GM12878 (cell line): ENCODE measurements at regions not wholly inside any gene's neighbourhood (a gene's known extent, or its start where the extent isn't known, plus 50 kb on each side); places are given as distances from the start of the nearest gene placed in this dataset.

Experiments used
- ATAC-seq: fragments of 200-7000 bp; cut with Tn5 transposase; 3 replicates; pipeline ENCODE4 v1.9.1; 2020; ENCODE audit warnings: mild to moderate bottlenecking, moderate library complexity
- BruUV-seq: library from RNA; stranded (reverse); fragments of 400-500 nt; replicated peaks from 2 replicates; lab custom pipeline; 2021; lab: Mats Ljungman, UMichigan
- CTCF ChIA-PET: fragments of 300-600 bp; sonication (Branson Sonifier 250); formaldehyde crosslinking; extraction: SDS; loops from one replicate; lab custom pipeline; 2021; ENCODE audit warnings: inconsistent platforms; lab: Yijun Ruan, JAX
- POLR2A ChIA-PET: fragments of 350-600 bp; formaldehyde crosslinking; extraction: SDS; loops from one replicate; lab custom pipeline; 2021; ENCODE audit warnings: inconsistent platforms; lab: Charles Lee
- RAD21 ChIA-PET: fragments of 300-600 bp; sonication (Branson Sonifier 250); formaldehyde crosslinking; loops from one replicate; lab custom pipeline; 2023; ENCODE audit warnings: antibody characterized with exemption; ENCODE audit not compliant: unreplicated experiment; lab: Charles Lee
- SMC1A ChIA-PET: fragments of 300-600 bp; sonication (Branson Sonifier 250); formaldehyde crosslinking; loops from one replicate; lab custom pipeline; 2023; ENCODE audit not compliant: unreplicated experiment, uncharacterized antibody; lab: Charles Lee
- DNase-seq: peaks from one replicate; pipeline ENCODE4 v3.0.0-alpha.2; 2011; ENCODE audit warnings: low read depth, low spot score
- FAIRE-seq: peaks from 3 replicates; lab custom pipeline; 2011; peaks lifted over from hg19 to GRCh38; lab: Jason Lieb, UNC
- H2AFZ ChIP-seq: 2 replicates; pipeline ENCODE4 v1.6.0; 2011; ENCODE audit warnings: low read depth, low read length, control low read depth; ENCODE audit not compliant: control insufficient read depth
- H3K27ac ChIP-seq: 2 replicates; pipeline ENCODE4 v1.5.1; 2011; ENCODE audit warnings: control low read depth; ENCODE audit not compliant: control insufficient read depth, insufficient read depth
- H3K27me3 ChIP-seq, 2 experiments: replicated peaks in 1 of 2; 2 replicates each; pipeline versions ENCODE4 v1.6.0 to v1.6.1; 2011; ENCODE audit warnings: low read length in 1 of 2; ENCODE audit not compliant: control insufficient read depth in 2 of 2, insufficient read depth in 2 of 2
- H3K36me3 ChIP-seq, 2 experiments: 2 replicates each; pipeline ENCODE4 v1.5.1; 2011; ENCODE audit warnings: low read length in 1 of 2; ENCODE audit not compliant: control insufficient read depth in 2 of 2, insufficient read depth in 2 of 2
- H3K4me1 ChIP-seq: 2 replicates; pipeline ENCODE4 v1.6.1; 2011; ENCODE audit warnings: mild to moderate bottlenecking, low read length, moderate library complexity, mixed read lengths; ENCODE audit not compliant: control insufficient read depth, insufficient read depth
- H3K4me2 ChIP-seq: 2 replicates; pipeline ENCODE4 v1.6.0; 2011; ENCODE audit warnings: control low read depth; ENCODE audit not compliant: control insufficient read depth, insufficient read depth
- H3K4me3 ChIP-seq: fragments of 200-600 bp; sonication (generic); 2 replicates; pipeline ENCODE4 v1.5.1; 2016
- H3K79me2 ChIP-seq: 2 replicates; pipeline ENCODE4 v1.6.0; 2011; ENCODE audit warnings: low read length; ENCODE audit not compliant: control insufficient read depth, insufficient read depth
- H3K9ac ChIP-seq: 2 replicates; pipeline ENCODE4 v1.8.0; 2011; ENCODE audit warnings: low read length, control low read depth, mixed read lengths; ENCODE audit not compliant: control insufficient read depth, insufficient read depth
- H3K9me3 ChIP-seq: replicated peaks from 3 replicates; pipeline ENCODE4 v1.5.1; 2011; ENCODE audit warnings: mild to moderate bottlenecking, low read length; ENCODE audit not compliant: control insufficient read depth, insufficient read depth
- H4K20me1 ChIP-seq: 2 replicates; pipeline ENCODE4 v1.6.0; 2011; ENCODE audit not compliant: control insufficient read depth, insufficient read depth
- CREB1 ChIP-seq: IDR thresholded peaks from 2 replicates; pipeline ENCODE4 v1.6.1; 2012; ENCODE audit warnings: low read depth, mild to moderate bottlenecking, inconsistent platforms
- FOS ChIP-seq: IDR thresholded peaks from 3 replicates; pipeline ENCODE4 v1.6.1; 2011; ENCODE audit warnings: borderline replicate concordance; ENCODE audit not compliant: insufficient read length; ENCODE audit errors: extremely low read depth
- FOXM1 ChIP-seq: IDR thresholded peaks from 2 replicates; pipeline ENCODE4 v1.6.1; 2012; ENCODE audit warnings: low read depth, mild to moderate bottlenecking, inconsistent platforms, low read length, moderate library complexity
- NFXL1 ChIP-seq: fragments of 450-650 bp; IDR thresholded peaks from 2 replicates; pipeline ENCODE4 v1.6.1; 2017; ENCODE audit warnings: antibody characterized with exemption, mild to moderate bottlenecking, borderline replicate concordance
- RELA ChIP-seq: fragments of 450-650 bp; IDR thresholded peaks from 2 replicates; pipeline ENCODE4 v1.8.0; 2014; ENCODE audit warnings: borderline replicate concordance; ENCODE audit not compliant: partially characterized antibody
- SIX5 ChIP-seq: IDR thresholded peaks from 2 replicates; pipeline ENCODE4 v1.6.1; 2011; ENCODE audit warnings: mild to moderate bottlenecking, low read depth, low read length, moderate library complexity; ENCODE audit not compliant: severe bottlenecking
- SP1 ChIP-seq: IDR thresholded peaks from one replicate; pipeline ENCODE4 v1.6.1; 2011; ENCODE audit warnings: low read depth, low read length
- SRF ChIP-seq, 2 experiments: IDR thresholded peaks; 2 replicates each; pipeline ENCODE4 v1.6.1; 2011; ENCODE audit warnings: low read depth in 2 of 2, low read length in 2 of 2, mild to moderate bottlenecking in 1 of 2, moderate library complexity in 1 of 2
- WGBS: methylation state at CpG from one replicate; pipeline ENCODE4 v1.1.6; 2016; ENCODE audit warnings: low lambda C conversion rate; ENCODE audit not compliant: insufficient replicate concordance, insufficient coverage; ENCODE audit errors: missing lambda C conversion rate; 5-methylcytosine and 5-hydroxymethylcytosine counted together
- in situ Hi-C: fragments of 300-500 bp; cut with MboI; formaldehyde crosslinking; loops from 9 replicates; pipeline ENCODE4 v1.14.3; 2018; ENCODE audit warnings: mixed read lengths
- intact Hi-C: fragments of 100-400 bp; cut with micrococcal nuclease; formaldehyde crosslinking; loops from one replicate; pipeline ENCODE4 v1.14.2; 2022; ENCODE audit not compliant: unreplicated experiment
- TF ChIP-seq, protein P1 (sequence below), 3 experiments: IDR thresholded peaks in 2 of 3; conservative IDR thresholded peaks in 1 of 3; 2 replicates each; pipeline ENCODE4 v1.5.1; 2011; ENCODE audit warnings: low read depth in 3 of 3, low read length in 3 of 3, mild to moderate bottlenecking in 3 of 3, control low read depth in 2 of 3, moderate library complexity in 2 of 3, inconsistent platforms in 1 of 3, mixed read lengths in 1 of 3; ENCODE audit not compliant: control insufficient read depth in 2 of 3, insufficient read depth in 1 of 3; ENCODE audit errors: extremely low read depth in 1 of 3

DNA sequence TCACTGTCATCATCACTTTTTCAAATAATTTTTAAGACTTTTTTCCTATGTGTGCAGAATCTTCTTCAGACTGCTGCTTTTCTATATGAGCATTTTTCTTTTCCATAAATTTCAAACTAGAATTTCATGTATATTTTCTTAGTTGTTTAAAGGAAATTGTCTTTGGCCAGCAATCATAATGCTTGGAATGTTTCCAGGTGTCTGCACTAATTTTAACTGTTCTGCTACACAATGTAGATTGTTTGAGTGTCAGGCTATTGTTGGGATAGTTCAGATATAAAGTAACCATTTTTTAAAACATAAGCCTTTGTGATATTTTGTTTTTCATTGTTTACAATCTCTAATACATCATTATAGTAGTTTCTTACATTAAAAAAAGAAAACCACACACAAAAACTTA lies 1418.5 kb downstream of the EFNB2 start:
- no peak overlapping the region for H3K4me2 ChIP-seq
- H3K9me3 ChIP-seq: no peaks in the 10 kb centered on the region; the same call in 2 of the 3 replicates
- DNase-seq (no peak), FAIRE-seq (no peak), ATAC-seq (no peak)
- intact Hi-C loops (no loop called here), in situ Hi-C loops (no loop called here)
- no peaks in the 10 kb centered on the region for H3K27me3 ChIP-seq
- H3K9ac ChIP-seq: no peak overlapping the region
- no peaks in the 10 kb centered on the region for H4K20me1 ChIP-seq
- ChIA-PET POLR2A (no interaction called here), SMC1A (interaction anchor here (0.7 kb wide), 1 partner anchor 170 kb away, joined by 3 read pairs; no protein-coding TSS in a partner anchor), RAD21 (no interaction called here), CTCF (no interaction called here)
- no TSS peak for BruUV-seq
- H2AFZ ChIP-seq: no peak overlapping the region
- no peaks in the 10 kb centered on the region for H3K79me2 ChIP-seq
- H3K4me1 ChIP-seq: no peaks in the 10 kb centered on the region
- no peak overlapping the region for H3K27ac ChIP-seq
- no peaks in the 10 kb centered on the region for H3K36me3 ChIP-seq
- no peak for TF ChIP-seq SP1
- TF ChIP-seq NFXL1: no peak
- TF ChIP-seq, protein P1, sequence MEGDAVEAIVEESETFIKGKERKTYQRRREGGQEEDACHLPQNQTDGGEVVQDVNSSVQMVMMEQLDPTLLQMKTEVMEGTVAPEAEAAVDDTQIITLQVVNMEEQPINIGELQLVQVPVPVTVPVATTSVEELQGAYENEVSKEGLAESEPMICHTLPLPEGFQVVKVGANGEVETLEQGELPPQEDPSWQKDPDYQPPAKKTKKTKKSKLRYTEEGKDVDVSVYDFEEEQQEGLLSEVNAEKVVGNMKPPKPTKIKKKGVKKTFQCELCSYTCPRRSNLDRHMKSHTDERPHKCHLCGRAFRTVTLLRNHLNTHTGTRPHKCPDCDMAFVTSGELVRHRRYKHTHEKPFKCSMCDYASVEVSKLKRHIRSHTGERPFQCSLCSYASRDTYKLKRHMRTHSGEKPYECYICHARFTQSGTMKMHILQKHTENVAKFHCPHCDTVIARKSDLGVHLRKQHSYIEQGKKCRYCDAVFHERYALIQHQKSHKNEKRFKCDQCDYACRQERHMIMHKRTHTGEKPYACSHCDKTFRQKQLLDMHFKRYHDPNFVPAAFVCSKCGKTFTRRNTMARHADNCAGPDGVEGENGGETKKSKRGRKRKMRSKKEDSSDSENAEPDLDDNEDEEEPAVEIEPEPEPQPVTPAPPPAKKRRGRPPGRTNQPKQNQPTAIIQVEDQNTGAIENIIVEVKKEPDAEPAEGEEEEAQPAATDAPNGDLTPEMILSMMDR (IDR thresholded peaks at IDR 0.05 in 2 of 3, conservative IDR thresholded peaks at IDR 0.05 in 1 of 3; ENCODE audit: control insufficient read depth in 2 of 3, extremely low read depth in 1 of 3, insufficient read depth in 1 of 3, low read depth in 3 of 3, low read length in 3 of 3): no peak
- TF ChIP-seq, all 136 proteins: peak for 0
- H3K4me3 ChIP-seq: no peak overlapping the region

DNA sequence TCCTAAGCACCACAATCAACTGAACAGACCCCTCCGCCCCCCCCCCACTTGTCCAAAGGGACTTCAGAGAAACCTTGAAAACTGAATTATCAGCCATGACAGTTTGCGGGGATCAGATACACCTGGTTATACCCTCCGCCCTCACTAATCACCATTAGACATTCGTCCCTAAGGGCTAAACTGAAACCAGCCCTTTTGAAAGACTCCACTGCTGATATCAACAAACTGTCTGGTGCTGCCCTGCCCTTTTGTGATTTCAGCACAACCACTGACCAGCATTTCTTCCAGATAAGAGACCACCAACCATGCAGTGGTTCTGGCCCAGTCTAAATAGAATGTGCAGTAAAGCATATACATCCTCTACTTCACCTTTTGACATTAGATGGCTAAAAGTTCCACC lies 1422.9 kb downstream of the EFNB2 start:
- POLR2A ChIA-PET: interaction anchor here (0.7 kb wide), 1 partner anchor 11 kb away, joined by 4 read pairs; no protein-coding TSS in a partner anchor

More for the DNA sequence above, 1422.9 kb downstream of the EFNB2 start:
- Histone ChIP-seq H3K4me3 (no peak overlapping the region), H3K79me2 (no peaks in the 10 kb centered on the region), H3K9me3 (no peaks in the 10 kb centered on the region; the same call in 2 of the 3 replicates), H3K4me1 (no peaks in the 10 kb centered on the region), H4K20me1 (no peaks in the 10 kb centered on the region), H3K4me2 (no peak overlapping the region), H3K36me3 (no peaks in the 10 kb centered on the region), H2AFZ (no peak overlapping the region), H3K27ac (no peak overlapping the region), H3K9ac (no peak overlapping the region), H3K27me3 (no peaks in the 10 kb centered on the region)
- in situ Hi-C loops (no loop called here), intact Hi-C loops (loop anchor here (5.0 kb wide), 1 partner anchor 60 kb away; no protein-coding TSS in a partner anchor)
- no peak for FAIRE-seq
- ATAC-seq: no peak
- DNase-seq: no peak
- no peak for TF ChIP-seq FOXM1
- TF ChIP-seq RELA: no peak
- no peak for TF ChIP-seq FOS
- no peak for TF ChIP-seq CREB1
- TF ChIP-seq SIX5: no peak
- no peak for TF ChIP-seq SRF (IDR thresholded peaks at IDR 0.05; ENCODE audit: low read depth in 2 of 2, low read length in 2 of 2)
- WGBS: 50% methylated on average over 3 of the region's 4 CpGs
- ChIA-PET CTCF (interaction anchor here (0.6 kb wide), 1 partner anchor 16 kb away, joined by 3 read pairs; no protein-coding TSS in a partner anchor), RAD21 (no interaction called here), SMC1A (no interaction called here)
- BruUV-seq: no TSS peak
